Retinal pigment epithelial cell (primary cell): ENCODE measurements at regions not wholly inside any gene's neighbourhood (a gene's known extent, or its start where the extent isn't known, plus 50 kb on each side); places are given as distances from the start of the nearest gene placed in this dataset.

Experiments used
- DNase-seq: peaks from one replicate; pipeline ENCODE4 v3.0.0-alpha.2; 2010; ENCODE audit warnings: low read depth
- H3K4me3 ChIP-seq: 2 replicates; pipeline ENCODE4 v1.5.1; 2011; ENCODE audit warnings: mild to moderate bottlenecking, low read length, control low read depth, moderate library complexity
- TF ChIP-seq, protein P1 (sequence below): conservative IDR thresholded peaks from 2 replicates; pipeline ENCODE4 v1.5.1; 2011; ENCODE audit warnings: low read depth, low read length, control low read depth, inconsistent platforms

DNA sequence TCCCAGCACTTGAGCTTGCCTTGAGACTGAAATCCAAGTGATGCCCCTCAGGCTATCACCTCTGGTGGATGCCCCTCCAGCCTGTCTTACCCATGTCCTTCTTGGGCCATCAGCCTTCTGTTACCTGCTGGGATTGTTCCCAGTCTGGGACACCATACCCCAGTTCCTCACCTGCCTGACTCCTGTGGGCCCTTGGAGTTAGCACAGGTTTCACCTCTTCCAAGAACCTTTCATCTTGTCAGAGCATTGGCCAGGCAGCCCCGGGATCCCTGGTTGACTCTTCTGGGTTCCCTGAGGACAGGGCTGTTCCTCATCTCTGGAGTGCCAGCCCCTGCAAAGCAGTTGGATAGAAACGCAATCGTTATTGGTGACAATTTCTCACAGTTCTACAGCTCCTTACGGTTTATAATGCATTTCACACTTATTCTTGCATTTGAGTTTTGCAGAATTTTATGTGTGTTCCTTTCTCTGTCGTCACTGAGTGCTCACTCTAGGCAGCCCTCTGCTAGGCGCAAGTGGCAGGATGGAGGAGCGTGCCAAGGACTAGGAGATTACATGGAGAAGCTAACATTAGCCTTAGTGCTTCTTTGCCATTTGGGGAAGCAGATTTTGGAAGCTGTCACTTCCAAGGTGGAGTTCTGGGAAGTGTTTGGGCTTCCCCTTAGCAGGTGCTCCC, 139.7 kb downstream of the DDX1 start:
- DNase-seq = no peak
- H3K4me3 ChIP-seq = no peak overlapping the region
- TF ChIP-seq, protein P1, sequence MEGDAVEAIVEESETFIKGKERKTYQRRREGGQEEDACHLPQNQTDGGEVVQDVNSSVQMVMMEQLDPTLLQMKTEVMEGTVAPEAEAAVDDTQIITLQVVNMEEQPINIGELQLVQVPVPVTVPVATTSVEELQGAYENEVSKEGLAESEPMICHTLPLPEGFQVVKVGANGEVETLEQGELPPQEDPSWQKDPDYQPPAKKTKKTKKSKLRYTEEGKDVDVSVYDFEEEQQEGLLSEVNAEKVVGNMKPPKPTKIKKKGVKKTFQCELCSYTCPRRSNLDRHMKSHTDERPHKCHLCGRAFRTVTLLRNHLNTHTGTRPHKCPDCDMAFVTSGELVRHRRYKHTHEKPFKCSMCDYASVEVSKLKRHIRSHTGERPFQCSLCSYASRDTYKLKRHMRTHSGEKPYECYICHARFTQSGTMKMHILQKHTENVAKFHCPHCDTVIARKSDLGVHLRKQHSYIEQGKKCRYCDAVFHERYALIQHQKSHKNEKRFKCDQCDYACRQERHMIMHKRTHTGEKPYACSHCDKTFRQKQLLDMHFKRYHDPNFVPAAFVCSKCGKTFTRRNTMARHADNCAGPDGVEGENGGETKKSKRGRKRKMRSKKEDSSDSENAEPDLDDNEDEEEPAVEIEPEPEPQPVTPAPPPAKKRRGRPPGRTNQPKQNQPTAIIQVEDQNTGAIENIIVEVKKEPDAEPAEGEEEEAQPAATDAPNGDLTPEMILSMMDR = no peak

DNA sequence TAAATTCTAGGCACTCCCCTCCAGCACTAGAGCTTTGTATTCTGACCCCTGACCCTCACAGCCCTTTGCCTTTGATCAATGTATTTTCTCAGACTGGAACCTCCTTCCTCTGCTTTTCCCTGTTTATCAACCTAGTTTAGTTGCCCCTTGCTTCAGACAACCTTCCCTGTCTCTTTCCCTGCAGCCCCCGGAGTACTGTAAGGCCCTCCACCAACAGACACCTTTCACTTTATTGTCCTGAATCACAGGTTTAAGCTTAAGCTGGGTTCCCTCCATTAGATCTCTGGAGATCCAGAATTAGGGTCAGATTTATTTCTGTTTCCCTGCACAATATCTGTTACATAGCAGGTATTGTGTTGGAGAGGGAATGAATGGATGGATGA, 140.2 kb downstream of the DDX1 start:
- TF ChIP-seq, protein P1 = no peak
- DNase-seq = no peak
- H3K4me3 ChIP-seq = no peak overlapping the region

DNA sequence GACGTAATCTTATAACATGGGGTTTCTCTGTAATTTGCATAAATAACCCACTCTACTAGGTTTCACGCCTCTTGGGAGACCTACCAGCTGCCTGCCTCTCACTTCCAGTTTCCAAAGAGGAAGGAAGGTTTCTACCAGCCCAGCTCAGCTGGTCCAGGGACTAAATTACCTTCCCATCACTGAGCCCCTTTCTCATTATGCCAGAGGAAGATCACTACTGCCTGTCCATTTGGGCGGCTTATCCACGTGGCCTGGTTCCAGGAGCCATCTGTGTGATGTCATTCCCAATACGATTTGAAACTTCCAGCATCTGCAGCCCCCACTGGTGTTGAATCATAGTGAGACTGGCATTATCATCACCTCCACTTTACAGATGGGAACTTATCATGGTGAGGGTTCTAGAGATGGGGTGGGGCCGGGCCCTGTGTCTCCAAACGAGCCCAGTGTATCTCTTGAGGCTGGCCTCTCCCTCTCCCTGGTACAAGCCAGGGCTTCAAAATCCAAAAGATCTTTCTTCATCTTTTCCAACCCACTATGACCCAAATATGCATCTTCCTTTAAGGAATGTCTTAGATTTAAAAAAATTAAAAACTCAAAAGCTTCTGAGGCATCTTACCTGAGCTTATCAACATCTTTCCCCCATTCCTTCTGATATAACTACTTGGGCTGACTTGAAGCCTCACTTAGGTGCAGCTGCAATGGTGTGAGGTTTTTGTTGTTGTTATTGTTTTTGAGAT, 140.8 kb downstream of the DDX1 start:
- TF ChIP-seq, protein P1 = no peak
- H3K4me3 ChIP-seq = no peak overlapping the region
- no peak for DNase-seq

DNA sequence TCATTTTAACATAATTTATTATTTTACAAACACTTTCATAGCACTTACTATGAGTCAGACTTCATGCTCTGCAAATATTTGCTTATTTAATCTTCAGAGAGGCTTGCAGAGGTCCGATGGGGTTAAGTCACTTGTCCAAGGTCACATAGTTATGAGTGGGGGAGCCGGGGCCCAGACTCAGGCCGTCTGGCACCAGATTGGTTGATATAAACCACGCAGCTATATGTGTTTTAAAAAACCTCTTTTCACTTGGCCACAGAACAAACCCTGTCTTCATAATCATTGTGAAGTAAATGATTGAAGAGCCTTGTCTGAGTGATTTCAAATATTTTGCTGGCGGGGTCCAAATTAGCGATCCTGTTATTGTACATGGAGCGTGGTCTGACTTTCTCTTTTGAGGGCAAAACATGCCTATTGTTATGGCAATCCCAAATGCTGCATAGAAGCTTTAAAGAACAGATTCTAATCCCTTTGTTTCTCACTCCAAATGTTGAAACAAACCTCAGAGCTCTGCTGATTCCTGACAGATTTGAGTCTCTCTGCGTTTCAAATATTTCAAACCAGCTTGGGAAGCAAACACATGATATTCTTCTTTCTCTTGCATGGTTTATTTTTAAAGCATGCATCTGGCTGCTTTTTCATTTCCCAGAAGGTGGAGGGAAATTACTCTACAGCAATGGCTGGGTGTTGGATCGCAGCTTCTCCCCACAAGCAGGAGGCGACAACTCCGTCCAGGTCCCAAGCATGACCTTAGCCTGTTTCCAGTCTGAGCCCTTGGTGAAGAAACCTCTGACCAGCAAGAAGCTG, 142.4 kb downstream of the DDX1 start:
- DNase-seq = peak; percentile 63
- TF ChIP-seq, protein P1 = no peak
- no peak overlapping the region for H3K4me3 ChIP-seq

DNA sequence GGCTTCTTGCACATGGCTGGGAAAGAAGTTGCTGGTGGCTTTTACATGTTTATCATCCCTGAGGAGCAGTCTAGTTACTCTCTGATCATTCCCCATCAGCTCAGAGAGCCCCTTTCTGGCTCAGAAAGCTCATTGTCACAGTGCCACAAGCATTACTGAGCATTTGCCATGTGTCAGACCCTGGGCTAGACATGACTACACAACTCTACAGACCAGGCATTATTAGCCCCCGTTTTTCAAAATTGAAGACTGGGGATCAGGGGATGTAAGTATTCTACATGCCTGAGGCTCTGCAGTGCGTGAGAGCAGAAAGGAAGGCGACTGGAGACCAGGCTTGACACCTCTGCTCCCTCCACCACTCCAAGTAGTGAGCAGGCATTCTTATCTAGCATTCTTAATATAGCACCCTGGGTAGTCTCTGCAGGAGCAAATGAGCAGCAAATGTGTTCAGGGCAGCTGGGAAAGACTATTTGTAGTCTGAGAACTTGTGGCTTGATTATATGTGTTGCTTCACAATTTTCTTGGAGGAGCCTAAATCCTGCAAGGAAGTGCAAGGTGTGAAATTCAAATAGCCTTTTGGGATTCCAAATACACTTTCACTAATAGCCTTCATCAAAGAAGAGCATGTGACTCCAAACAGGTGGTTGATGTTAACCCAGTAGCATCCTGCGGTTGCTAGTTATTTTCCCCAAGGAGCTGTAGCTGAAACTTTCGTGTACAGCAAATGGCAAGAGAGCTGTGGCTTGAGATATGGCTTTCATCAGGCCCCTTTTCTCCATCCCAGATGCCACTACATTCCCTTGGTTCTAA, 143.2 kb downstream of the DDX1 start:
- TF ChIP-seq, protein P1 = no peak
- H3K4me3 ChIP-seq = no peak overlapping the region
- DNase-seq = no peak

DNA sequence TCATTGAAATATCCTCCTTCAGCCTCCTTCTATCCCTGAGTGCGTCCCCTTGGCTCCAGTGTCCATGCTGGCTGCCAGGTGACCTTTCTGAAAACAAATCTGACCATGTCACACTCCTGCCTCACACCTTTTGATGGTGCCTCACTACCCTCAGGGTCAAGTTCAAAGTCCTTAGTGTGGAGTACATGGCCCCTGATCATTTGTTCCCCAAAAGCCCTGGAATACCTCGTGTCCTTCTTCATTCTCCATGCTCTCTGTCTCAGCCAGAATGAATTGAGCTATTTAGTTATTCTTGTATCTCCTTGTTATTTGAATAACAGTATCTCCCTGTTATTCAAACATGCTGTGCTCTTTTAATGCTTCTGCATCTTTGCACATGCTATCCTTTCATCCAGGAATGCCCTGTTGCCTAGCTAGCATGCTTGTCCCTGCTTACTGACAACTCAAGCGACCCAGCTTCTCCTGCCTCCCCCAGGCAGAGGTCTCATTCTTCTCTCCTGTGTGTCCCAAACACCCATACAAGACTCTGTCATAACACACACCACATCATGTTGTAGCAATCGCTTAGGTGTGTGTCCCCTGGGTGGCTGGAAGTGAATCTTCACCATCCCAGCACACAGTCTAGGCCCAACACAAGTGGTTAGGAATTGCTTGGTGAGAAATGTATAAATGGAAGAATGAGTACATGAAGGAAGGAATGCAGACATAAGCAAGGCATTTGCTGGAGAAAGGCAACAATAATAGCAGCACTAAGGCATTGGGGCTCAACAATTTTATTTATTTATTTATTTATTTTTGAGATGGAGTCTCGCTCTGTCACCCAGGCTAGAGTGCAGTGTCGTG, 144.0 kb downstream of the DDX1 start:
- DNase-seq = no peak
- TF ChIP-seq, protein P1 = no peak
- no peak overlapping the region for H3K4me3 ChIP-seq
